Immature natural killer cell (primary cell): ENCODE measurements at regions not wholly inside any gene's neighbourhood (a gene's known extent, or its start where the extent isn't known, plus 50 kb on each side); places are given as distances from the start of the nearest gene placed in this dataset.
"Not testable (repeated sequence)": the region's sequence is repeated elsewhere in the genome, so short reads cannot be mapped to it uniquely, and the experiment has no call there.

ENCODE experiments used
- DNase-seq, 3 donors: peaks; one replicate each; pipeline ENCODE4 v3.0.0; 2022; ENCODE audit warnings: mixed read lengths in 1 of 3
- H3K27ac Mint-ChIP-seq, 6 donors: one replicate each; pipeline ENCODE4 v1.8.0; 2020; ENCODE audit warnings: mixed read lengths in 6 of 6, mild to moderate bottlenecking in 5 of 6, inconsistent platforms in 4 of 6, moderate library complexity in 3 of 6
- H3K27me3 Mint-ChIP-seq, 3 donors: one replicate each; pipeline ENCODE4 v1.8.0; 2020 to 2021; ENCODE audit warnings: low read depth in 3 of 3, mild to moderate bottlenecking in 3 of 3, mixed read lengths in 3 of 3, moderate library complexity in 3 of 3, inconsistent platforms in 1 of 3
- H3K36me3 Mint-ChIP-seq, 3 donors: one replicate each; pipeline ENCODE4 v1.8.0; 2020; ENCODE audit warnings: mixed read lengths in 3 of 3, inconsistent platforms in 2 of 3, mild to moderate bottlenecking in 2 of 3
- H3K4me1 Mint-ChIP-seq, 2 donors: one replicate each; pipeline ENCODE4 v1.8.0; 2020; ENCODE audit warnings: inconsistent platforms in 2 of 2, mild to moderate bottlenecking in 2 of 2, mixed read lengths in 2 of 2, moderate library complexity in 1 of 2
- H3K4me3 Mint-ChIP-seq, 5 donors: one replicate each; pipeline ENCODE4 v1.8.0; 2020; ENCODE audit warnings: mild to moderate bottlenecking in 5 of 5, mixed read lengths in 5 of 5, inconsistent platforms in 3 of 5, moderate library complexity in 3 of 5
- H3K9me3 Mint-ChIP-seq, 6 donors: one replicate each; pipeline ENCODE4 v1.8.0; 2020; ENCODE audit warnings: mild to moderate bottlenecking in 6 of 6, mixed read lengths in 6 of 6, inconsistent platforms in 4 of 6, moderate library complexity in 3 of 6

DNA sequence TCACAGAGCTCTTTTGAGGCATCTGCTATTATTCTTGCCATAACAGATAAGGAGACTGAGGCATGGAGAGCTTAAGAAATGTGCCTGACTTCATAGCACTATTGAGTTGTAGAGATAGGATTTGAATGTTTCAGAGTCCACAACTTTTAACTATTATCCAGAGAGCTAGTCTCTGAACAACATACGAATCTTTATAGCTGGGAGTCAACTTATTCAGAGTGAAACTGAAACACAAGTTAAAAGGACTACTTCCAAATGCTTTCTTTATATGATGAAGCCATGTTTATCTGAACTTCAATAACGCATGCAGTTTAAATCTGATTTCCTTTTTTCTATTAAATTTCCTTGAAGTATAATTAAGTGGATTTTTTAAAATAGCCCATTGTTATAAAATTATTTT lies 268.8 kb downstream of the IKZF2 start:
- DNase-seq = peak in 2 of 3 donors; percentile 5 to 25
- H3K9me3 Mint-ChIP-seq = peaks cover 10 to 40% (median 29%) of the 10 kb centered on the region in 6 donors
- H3K27me3 Mint-ChIP-seq = peaks cover 0 to 5% (median 1%) of the 10 kb centered on the region in 3 donors
- H3K4me1 Mint-ChIP-seq = peaks cover 24 to 60% of the 10 kb centered on the region in 2 donors
- peak overlapping the region; percentile 59 to 71 (median 68) for H3K4me3 Mint-ChIP-seq
- H3K36me3 Mint-ChIP-seq = peaks cover 17 to 50% (median 47%) of the 10 kb centered on the region in 3 donors
- H3K27ac Mint-ChIP-seq = peak overlapping the region; percentile 63 to 83 (median 75)

DNA sequence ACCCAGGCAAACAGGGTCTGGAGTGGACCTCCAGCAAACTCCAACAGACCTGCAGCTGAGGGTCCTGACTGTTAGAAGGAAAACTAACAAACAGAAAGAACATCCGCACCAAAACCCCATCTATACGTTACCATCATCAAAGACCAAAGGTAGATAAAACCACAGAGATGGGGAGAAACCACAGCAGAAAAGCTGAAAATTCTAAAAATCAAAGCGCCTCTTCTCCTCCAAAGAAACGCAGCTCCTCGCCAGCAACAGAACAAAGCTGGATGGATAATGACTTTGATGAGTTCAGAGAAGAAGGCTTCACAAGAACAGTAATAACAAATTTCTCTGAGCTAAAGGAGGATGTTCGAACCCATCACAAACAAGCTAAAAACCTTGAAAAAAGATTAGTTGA lies 274.9 kb downstream of the IKZF2 start:
- not testable (repeated sequence) for H3K4me3 Mint-ChIP-seq, H3K27ac Mint-ChIP-seq, H3K9me3 Mint-ChIP-seq, H3K27me3 Mint-ChIP-seq, DNase-seq
- Mint-ChIP-seq H3K4me1 (peaks cover 8 to 32% of the 10 kb centered on the region in 2 donors), H3K36me3 (peaks cover 4 to 27% (median 24%) of the 10 kb centered on the region in 3 donors)

- DNase-seq, H3K4me3 Mint-ChIP-seq, H3K27ac Mint-ChIP-seq, H3K9me3 Mint-ChIP-seq, H3K27me3 Mint-ChIP-seq: not testable (repeated sequence)
- H3K4me1 Mint-ChIP-seq = peaks cover 4 to 27% of the 10 kb centered on the region in 2 donors
- peaks cover 4 to 26% (median 24%) of the 10 kb centered on the region in 3 donors for H3K36me3 Mint-ChIP-seq
Observed at GRCh38 chr2:212875950-212876349, 275.5 kb downstream of the IKZF2 start.

DNA sequence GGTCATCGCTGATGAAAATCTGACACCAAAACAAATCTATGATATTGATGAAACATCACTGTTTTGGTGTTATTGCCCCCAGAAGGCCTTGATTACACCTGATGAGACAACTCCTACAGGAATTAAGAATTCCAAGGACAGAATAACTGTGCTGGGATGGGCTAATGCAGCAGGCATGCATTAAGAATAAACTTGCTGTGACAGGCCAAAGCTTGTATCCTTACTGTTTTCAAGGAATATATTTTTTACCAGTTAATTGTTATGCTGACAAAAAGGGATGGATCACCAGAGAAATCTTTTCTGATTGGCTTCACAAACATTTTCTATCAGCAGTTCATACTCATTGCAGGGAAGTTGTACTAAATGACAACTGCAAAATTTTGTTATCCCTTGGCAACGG lies 278.2 kb downstream of the IKZF2 start:
- Mint-ChIP-seq H3K4me3 (no peak overlapping the region), H3K36me3 (peaks cover 4 to 32% (median 31%) of the 10 kb centered on the region in 3 donors), H3K4me1 (peaks cover 0 to 8% of the 10 kb centered on the region in 2 donors), H3K9me3 (peaks cover 0 to 3% (median 0%) of the 10 kb centered on the region in 6 donors), H3K27ac (no peak overlapping the region), H3K27me3 (peaks cover 0 to 4% (median 1%) of the 10 kb centered on the region in 3 donors)
- no peak for DNase-seq

DNA sequence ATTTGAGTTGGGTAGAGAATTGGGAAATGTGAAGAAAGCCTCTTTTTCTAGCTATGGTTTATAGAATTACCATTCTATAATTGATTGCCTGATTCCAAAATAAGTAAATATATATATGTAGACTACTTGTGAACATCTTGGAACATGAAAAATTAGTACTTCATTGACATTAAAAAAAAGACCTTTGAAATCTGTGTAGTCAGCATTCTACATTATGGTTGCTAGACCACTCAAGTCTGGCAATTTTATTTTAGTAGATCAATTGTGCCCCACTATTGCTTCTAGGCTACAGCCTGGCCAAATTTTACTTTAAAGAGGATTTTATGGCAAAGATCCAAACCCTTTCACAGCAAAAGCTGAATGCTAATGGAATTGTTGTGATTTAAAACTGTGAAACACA lies 279.8 kb downstream of the IKZF2 start:
- Mint-ChIP-seq H3K36me3 (peaks cover under 1 to 42% (median 30%) of the 10 kb centered on the region in 3 donors), H3K9me3 (peaks cover 2 to 4% (median 3%) of the 10 kb centered on the region in 6 donors), H3K27me3 (peaks cover 0 to 2% (median 0%) of the 10 kb centered on the region in 3 donors), H3K27ac (peak overlapping the region in 1 of 6 donors; percentile 59), H3K4me1 (no peaks in the 10 kb centered on the region), H3K4me3 (no peak overlapping the region)
- no peak for DNase-seq

DNA sequence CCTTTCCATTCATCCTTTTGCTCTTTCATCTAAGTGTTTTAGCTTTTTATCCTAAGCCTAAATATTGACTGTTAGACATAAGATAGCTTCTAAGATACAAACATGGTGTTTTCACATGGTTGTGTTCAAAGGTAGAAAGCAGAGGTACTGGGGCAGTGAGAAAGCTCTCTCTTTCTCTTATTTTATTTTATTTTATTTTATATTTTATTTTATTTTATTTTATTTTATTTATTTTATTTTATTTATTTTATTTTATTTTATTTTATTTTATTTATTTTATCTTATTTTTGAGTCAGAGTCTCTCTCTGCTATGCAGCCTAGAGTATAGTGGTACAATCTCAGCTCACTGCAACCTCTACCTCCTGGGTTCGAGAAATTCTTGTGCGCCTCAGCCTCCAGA lies 287.2 kb downstream of the IKZF2 start:
- Mint-ChIP-seq H3K27me3 (peaks cover 0 to 4% (median 2%) of the 10 kb centered on the region in 3 donors), H3K9me3 (peaks cover 11 to 51% (median 44%) of the 10 kb centered on the region in 6 donors), H3K36me3 (peaks cover 24 to 62% (median 46%) of the 10 kb centered on the region in 3 donors), H3K4me3 (no peak overlapping the region), H3K4me1 (peaks cover 1 to 9% of the 10 kb centered on the region in 2 donors), H3K27ac (no peak overlapping the region)
- no peak for DNase-seq

DNA sequence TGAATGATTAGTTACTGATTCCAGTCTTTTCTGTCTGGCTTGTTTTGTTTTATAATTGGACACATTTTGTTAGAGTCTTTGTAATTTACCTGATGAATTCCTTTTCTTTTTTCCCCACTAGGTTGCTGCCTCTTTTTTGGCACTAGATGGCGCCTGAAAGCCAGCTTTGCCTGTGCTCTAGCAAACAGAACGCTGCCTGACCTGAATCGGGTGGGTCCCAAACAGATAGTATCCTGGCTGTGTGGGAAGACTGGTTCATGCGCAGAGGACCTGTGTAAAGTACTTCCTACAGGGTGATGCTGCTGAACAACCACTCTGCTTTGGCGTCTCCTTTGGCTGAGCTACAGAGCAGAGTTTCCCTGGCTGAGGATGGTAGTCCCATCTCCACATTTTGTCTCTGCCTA lies 288.2 kb downstream of the IKZF2 start:
- peaks cover 13 to 51% (median 44%) of the 10 kb centered on the region in 6 donors for H3K9me3 Mint-ChIP-seq
- H3K36me3 Mint-ChIP-seq = peaks cover 24 to 61% (median 44%) of the 10 kb centered on the region in 3 donors
- peak overlapping the region in 4 of 6 donors; percentile 7 to 55 (median 36) for H3K27ac Mint-ChIP-seq
- H3K4me1 Mint-ChIP-seq = peaks cover 7 to 16% of the 10 kb centered on the region in 2 donors
- peaks cover 0 to 4% (median 4%) of the 10 kb centered on the region in 3 donors for H3K27me3 Mint-ChIP-seq
- H3K4me3 Mint-ChIP-seq = no peak overlapping the region
- DNase-seq = peak in 2 of 3 donors; percentile 16

DNA sequence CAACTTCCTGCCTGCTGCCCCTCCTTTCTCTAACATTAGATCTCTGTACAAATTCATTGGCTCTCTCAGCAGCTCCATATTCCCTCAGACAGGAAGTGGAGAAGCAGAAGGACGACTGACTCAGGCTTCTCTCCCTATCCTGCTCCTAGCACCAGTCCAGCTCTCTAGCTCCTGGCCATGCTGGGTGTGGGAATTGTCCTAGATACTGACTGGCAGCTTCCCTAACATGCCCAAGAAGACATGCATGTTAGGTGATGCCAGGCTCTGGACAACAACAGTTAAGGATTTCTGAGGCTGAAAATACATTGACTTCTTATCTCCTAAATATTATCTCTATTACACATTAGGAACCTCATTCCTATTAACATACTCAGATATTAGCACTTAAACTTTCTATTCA lies 292.9 kb downstream of the IKZF2 start:
- Mint-ChIP-seq H3K27ac (peak overlapping the region in 2 of 6 donors; percentile 45 to 51), H3K4me1 (peaks cover 15 to 27% of the 10 kb centered on the region in 2 donors), H3K4me3 (peak overlapping the region in 1 of 5 donors; percentile 22), H3K27me3 (peaks cover 0 to 3% (median 2%) of the 10 kb centered on the region in 3 donors), H3K9me3 (peaks cover 13 to 28% (median 24%) of the 10 kb centered on the region in 6 donors), H3K36me3 (peaks cover 8 to 43% (median 22%) of the 10 kb centered on the region in 3 donors)
- DNase-seq = no peak

GRCh38 chr2:212854771-212855170 lies 296.6 kb downstream of the IKZF2 start:
- peaks cover 0 to 19% (median 15%) of the 10 kb centered on the region in 3 donors for H3K36me3 Mint-ChIP-seq
- no peak overlapping the region for H3K27ac Mint-ChIP-seq
- H3K27me3 Mint-ChIP-seq = peaks cover 0 to 3% (median 0%) of the 10 kb centered on the region in 3 donors
- H3K4me1 Mint-ChIP-seq = peaks cover 24 to 25% of the 10 kb centered on the region in 2 donors
- H3K9me3 Mint-ChIP-seq = peaks cover 0 to 5% (median 2%) of the 10 kb centered on the region in 6 donors
- DNase-seq = no peak
- no peak overlapping the region for H3K4me3 Mint-ChIP-seq

DNA sequence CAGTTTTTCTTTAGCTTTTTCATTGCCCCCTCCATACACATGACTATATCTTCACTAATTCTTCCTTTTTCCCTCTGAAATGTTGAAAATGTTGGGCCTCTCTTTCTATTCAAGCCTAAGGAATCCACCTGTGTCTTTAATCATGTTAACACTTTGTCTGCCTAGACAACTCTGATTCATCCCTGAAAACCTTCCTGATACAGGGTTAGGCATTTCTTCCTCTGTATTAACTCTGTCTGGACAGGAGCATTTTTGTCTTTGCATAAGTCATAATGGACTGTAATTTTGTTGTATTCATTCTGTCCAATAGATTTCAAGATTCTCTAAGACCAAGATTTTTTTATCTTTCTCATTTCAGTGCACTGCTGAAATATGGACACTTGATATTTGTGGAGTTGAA lies 297.3 kb downstream of the IKZF2 start:
- peaks cover 0 to 19% (median 10%) of the 10 kb centered on the region in 3 donors for H3K36me3 Mint-ChIP-seq
- no peak for DNase-seq
- peaks cover 24 to 25% of the 10 kb centered on the region in 2 donors for H3K4me1 Mint-ChIP-seq
- peaks cover 0 to 3% (median 0%) of the 10 kb centered on the region in 3 donors for H3K27me3 Mint-ChIP-seq
- H3K27ac Mint-ChIP-seq = no peak overlapping the region
- H3K9me3 Mint-ChIP-seq = peaks cover 0 to 2% (median 0%) of the 10 kb centered on the region in 6 donors
- H3K4me3 Mint-ChIP-seq = no peak overlapping the region

DNA sequence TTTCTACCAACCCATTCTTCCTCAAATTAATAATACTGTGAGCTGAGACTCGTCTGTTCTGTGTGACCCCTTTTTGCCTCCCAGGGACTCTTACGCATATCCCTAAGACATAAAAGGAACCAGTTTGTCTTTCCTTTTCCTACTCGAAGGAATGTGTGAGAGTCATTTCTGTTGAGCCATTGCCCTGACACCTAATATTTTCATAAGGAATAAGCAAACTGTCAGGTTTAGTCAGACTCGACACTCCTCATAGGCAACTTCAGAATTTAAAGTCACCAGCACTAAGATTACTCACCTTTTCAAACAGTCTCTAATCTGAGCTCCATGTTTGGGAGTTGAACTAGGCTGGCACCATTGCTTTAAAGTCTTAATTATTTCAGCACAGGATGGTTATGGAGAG lies 305.5 kb downstream of the IKZF2 start:
- Mint-ChIP-seq H3K27ac (no peak overlapping the region), H3K27me3 (peaks cover 0 to 1% (median 0%) of the 10 kb centered on the region in 3 donors), H3K4me1 (peaks cover 13 to 31% of the 10 kb centered on the region in 2 donors), H3K4me3 (no peak overlapping the region), H3K9me3 (peaks cover 0 to 4% (median 0%) of the 10 kb centered on the region in 6 donors), H3K36me3 (peaks cover 0 to 17% (median 8%) of the 10 kb centered on the region in 3 donors)
- no peak for DNase-seq

DNA sequence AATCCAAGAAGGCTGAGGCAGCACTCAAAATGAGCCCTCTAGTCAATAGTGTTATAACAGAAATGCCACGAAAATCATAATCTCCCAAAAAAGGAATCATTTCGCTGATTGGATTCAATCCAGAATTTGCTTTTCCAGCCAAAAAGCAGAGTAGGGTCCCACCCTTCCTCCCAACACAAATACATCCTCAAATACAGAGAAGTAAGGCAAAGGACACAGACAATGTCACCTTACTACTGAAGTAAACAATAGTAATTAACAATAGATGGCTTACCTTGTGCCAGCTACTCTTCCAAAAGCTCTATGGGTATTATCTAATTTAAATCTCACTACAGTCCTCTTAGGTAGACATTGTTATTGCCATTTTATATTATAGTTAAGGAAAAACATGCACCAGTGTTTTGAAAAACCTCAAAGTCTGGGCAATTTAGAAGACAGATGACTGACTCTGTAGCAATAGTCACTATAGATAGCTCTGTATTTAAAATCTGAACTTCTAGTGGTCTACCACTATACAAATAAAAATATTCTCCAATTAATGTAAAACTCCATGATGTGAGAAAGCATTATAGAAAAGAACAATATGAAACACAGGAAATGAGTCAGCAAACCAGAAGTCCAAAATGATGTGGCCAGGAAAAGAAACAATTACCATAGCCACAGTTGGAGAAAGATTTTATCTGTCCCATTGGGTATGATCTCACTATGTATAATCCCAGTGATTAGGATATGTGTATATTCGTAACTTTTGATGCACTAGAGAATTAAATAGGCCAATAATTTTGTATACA lies 305.0 kb upstream of the ERBB4 start:
- Mint-ChIP-seq H3K4me1 (peaks cover 15 to 41% of the 10 kb centered on the region in 2 donors), H3K9me3 (peaks cover 0 to 4% (median 0%) of the 10 kb centered on the region in 6 donors), H3K4me3 (no peak overlapping the region), H3K27me3 (peaks cover 0 to 3% (median 0%) of the 10 kb centered on the region in 3 donors), H3K27ac (no peak overlapping the region), H3K36me3 (peaks cover 0 to 18% (median 8%) of the 10 kb centered on the region in 3 donors)
- DNase-seq = no peak

- H3K27ac Mint-ChIP-seq = no peak overlapping the region
- H3K36me3 Mint-ChIP-seq = peaks cover 0 to 24% (median 8%) of the 10 kb centered on the region in 3 donors
- no peak for DNase-seq
- H3K4me3 Mint-ChIP-seq = no peak overlapping the region
- peaks cover 0 to 3% (median 2%) of the 10 kb centered on the region in 3 donors for H3K27me3 Mint-ChIP-seq
- H3K9me3 Mint-ChIP-seq = peaks cover 0 to 4% (median 0%) of the 10 kb centered on the region in 6 donors
- peaks cover 15 to 42% of the 10 kb centered on the region in 2 donors for H3K4me1 Mint-ChIP-seq
Observed at GRCh38 chr2:212842544-212843185, 304.1 kb upstream of the ERBB4 start.
